Prostate gland (tissue), 2 donors: ENCODE measurements at regions not wholly inside any gene's neighbourhood (a gene's known extent, or its start where the extent isn't known, plus 50 kb on each side); places are given as distances from the start of the nearest gene placed in this dataset.

Source experiments
- DNase-seq: peaks from one replicate; pipeline ENCODE4 v3.0.0-alpha.2; 2019; ENCODE audit warnings: low spot score
- H3K27ac ChIP-seq, 2 donors: fragments of 200-600 bp; sonication (generic); 2 replicates each; pipeline ENCODE4 v1.5.1; 2017 to 2019
- H3K27me3 ChIP-seq: fragments of 200-600 bp; sonication (generic); replicated peaks from 2 replicates; pipeline ENCODE4 v1.5.1; 2019; ENCODE audit not compliant: insufficient read depth
- H3K36me3 ChIP-seq, 2 donors: fragments of 200-600 bp; sonication (generic); 1 replicate in 1 of 2; 2 replicates in 1 of 2; pipeline versions ENCODE4 v1.5.1 to v1.8.1; 2017 to 2019
- H3K4me1 ChIP-seq: fragments of 200-600 bp; sonication (generic); replicated peaks from 2 replicates; pipeline ENCODE4 v1.5.1; 2019
- H3K4me3 ChIP-seq, 2 donors: fragments of 200-600 bp; sonication (generic); 2 replicates each; pipeline ENCODE4 v1.5.1; 2017 to 2019
- H3K9me3 ChIP-seq: fragments of 200-600 bp; sonication (generic); 2 replicates; pipeline ENCODE4 v1.5.1; 2017
- POLR2A ChIP-seq: fragments of 450-650 bp; IDR thresholded peaks from one replicate; pipeline ENCODE4 v1.6.1; 2016; ENCODE audit warnings: antibody characterized with exemption, mild to moderate bottlenecking
- POLR2AphosphoS5 ChIP-seq: sonication (generic); formaldehyde crosslinking; IDR thresholded peaks from one replicate; pipeline ENCODE4 v1.6.1; 2017; ENCODE audit warnings: antibody characterized with exemption
- WGBS: methylation state at CpG from one replicate; pipeline ENCODE4 v1.1.5; 2018; 5-methylcytosine and 5-hydroxymethylcytosine counted together
- intact Hi-C: fragments of 100-400 bp; cut with DNase I; formaldehyde crosslinking; loops from one replicate; pipeline ENCODE4 v1.14.2; 2022
- TF ChIP-seq, protein P1 (sequence below), 4 experiments: fragments of 200-600 bp in 2 of 4; fragments of 450-650 bp in 2 of 4; sonication (generic) in 2 of 4; IDR thresholded peaks; 1 replicate in 3 of 4; 2 replicates in 1 of 4; pipeline ENCODE4 v1.5.1; 2016 to 2019; ENCODE audit warnings: antibody characterized with exemption in 4 of 4, mild to moderate bottlenecking in 2 of 4, moderate library complexity in 2 of 4

DNA sequence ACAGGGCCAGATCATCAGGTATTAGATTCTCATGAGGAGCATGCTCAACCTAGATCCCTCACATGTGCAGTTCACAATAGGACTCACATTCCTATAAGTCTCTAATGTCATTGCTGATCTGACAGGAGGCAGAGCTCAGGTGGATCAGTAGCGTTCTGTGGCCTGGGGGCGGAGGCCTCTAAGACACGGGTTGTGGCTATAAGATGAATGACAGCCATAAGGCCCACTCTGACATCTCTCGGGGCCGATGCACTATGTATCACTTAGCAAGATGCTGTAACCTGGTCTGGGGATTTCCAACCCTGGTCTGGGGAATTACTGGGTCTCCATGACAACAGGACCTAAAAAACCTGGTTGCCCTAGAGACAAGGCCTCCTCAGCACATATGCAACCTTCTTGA lies 932.7 kb downstream of the TBC1D22A start:
- Histone ChIP-seq H3K4me3 (no peak overlapping the region), H3K27ac (no peak overlapping the region), H3K4me1 (no peaks in the 10 kb centered on the region), H3K27me3 (no peaks in the 10 kb centered on the region), H3K9me3 (no peaks in the 10 kb centered on the region), H3K36me3 (no peaks in the 10 kb centered on the region)
- TF ChIP-seq, protein P1, sequence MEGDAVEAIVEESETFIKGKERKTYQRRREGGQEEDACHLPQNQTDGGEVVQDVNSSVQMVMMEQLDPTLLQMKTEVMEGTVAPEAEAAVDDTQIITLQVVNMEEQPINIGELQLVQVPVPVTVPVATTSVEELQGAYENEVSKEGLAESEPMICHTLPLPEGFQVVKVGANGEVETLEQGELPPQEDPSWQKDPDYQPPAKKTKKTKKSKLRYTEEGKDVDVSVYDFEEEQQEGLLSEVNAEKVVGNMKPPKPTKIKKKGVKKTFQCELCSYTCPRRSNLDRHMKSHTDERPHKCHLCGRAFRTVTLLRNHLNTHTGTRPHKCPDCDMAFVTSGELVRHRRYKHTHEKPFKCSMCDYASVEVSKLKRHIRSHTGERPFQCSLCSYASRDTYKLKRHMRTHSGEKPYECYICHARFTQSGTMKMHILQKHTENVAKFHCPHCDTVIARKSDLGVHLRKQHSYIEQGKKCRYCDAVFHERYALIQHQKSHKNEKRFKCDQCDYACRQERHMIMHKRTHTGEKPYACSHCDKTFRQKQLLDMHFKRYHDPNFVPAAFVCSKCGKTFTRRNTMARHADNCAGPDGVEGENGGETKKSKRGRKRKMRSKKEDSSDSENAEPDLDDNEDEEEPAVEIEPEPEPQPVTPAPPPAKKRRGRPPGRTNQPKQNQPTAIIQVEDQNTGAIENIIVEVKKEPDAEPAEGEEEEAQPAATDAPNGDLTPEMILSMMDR (IDR thresholded peaks at IDR 0.05), result no peak
- TF ChIP-seq POLR2A (no peak), POLR2AphosphoS5 (no peak)
- DNase-seq, result no peak
- 84% methylated on average over 5 of the region's 5 CpGs for WGBS
- intact Hi-C loops, result no loop called here

DNA sequence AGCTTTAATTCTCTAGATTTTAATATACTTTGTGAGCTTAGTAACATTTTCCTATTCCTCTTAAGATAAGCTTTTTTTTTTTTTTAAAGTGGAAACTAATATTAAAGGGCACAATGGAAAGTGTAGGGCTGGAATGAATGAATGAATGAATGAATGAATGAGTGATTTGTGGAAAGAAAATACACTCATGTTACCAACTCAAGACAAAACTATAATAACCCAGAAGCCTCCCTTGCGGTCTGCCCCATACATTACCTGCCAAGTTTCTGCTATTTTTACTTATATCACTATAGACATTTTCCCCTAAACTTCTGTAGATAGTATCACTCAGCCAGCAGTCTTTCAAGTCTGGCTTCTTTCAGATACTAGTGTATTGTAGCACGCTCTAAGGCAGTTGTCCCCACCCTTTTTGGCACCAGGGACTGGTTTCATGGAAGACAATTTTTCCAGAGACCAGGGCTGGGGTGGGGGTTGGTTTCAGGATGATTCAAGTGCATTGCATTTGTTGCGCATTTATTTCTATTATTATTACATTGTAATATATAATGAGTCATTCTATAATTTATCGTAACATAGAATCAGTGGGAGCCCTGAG lies 932.2 kb downstream of the TBC1D22A start:
- 46% methylated on average over 4 of the region's 4 CpGs for WGBS
- intact Hi-C loops, result no loop called here
- H3K27me3 ChIP-seq, result no peaks in the 10 kb centered on the region
- H3K4me3 ChIP-seq, result no peak overlapping the region
- H3K27ac ChIP-seq, result no peak overlapping the region
- DNase-seq, result no peak
- no peaks in the 10 kb centered on the region for H3K9me3 ChIP-seq
- no peak for TF ChIP-seq POLR2A
- H3K4me1 ChIP-seq, result no peaks in the 10 kb centered on the region
- no peaks in the 10 kb centered on the region for H3K36me3 ChIP-seq

DNA sequence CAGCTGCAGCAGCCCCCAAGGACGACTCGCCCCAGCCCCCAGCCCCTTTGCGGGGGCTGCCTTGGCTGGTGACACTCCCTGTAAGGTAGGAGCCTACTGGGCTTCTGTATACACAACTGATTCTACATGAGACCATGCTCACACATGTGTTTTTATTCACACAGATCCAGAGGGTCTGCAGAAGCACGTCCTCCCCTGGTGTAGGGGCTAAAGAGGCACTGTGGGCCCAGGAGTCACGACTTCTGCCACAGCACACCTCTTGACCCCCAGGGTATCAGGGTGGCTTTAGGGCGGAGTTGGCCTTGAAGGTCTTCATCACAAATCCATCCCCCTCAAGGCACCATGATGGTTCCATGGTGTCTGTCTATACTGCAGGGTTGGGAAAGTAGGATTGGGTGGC lies 931.2 kb downstream of the TBC1D22A start:
- Histone ChIP-seq H3K4me1 (no peaks in the 10 kb centered on the region), H3K9me3 (no peaks in the 10 kb centered on the region), H3K4me3 (no peak overlapping the region), H3K27ac (no peak overlapping the region), H3K27me3 (no peaks in the 10 kb centered on the region), H3K36me3 (no peaks in the 10 kb centered on the region)
- WGBS, result 88% methylated on average over 6 of the region's 6 CpGs
- intact Hi-C loops, result no loop called here
- no peak for DNase-seq
- TF ChIP-seq POLR2AphosphoS5, result no peak
- TF ChIP-seq POLR2A, result no peak
- TF ChIP-seq, protein P1 (IDR thresholded peaks at IDR 0.05), result no peak

DNA sequence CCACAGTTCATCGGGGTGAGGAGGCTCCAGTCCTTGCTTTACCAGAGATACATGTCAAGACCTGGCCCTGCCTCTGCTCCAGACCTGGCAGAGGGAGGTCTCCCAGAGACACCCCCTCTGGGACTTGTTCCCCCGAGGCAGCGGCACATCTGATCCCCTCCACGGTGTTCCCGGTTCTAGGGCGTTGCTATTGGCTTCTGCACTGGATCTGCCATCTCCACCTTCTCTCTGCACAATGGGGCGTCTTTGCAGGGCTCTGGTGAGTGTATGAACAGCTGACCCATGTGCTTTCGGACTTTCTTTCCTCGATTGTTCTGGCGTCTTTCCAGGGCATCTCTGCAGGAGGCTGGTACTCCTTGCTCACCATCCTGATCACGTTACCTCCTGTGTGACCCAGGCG lies 930.4 kb downstream of the TBC1D22A start:
- no peaks in the 10 kb centered on the region for H3K9me3 ChIP-seq
- WGBS, result 77% methylated on average over 12 of the region's 12 CpGs

DNA sequence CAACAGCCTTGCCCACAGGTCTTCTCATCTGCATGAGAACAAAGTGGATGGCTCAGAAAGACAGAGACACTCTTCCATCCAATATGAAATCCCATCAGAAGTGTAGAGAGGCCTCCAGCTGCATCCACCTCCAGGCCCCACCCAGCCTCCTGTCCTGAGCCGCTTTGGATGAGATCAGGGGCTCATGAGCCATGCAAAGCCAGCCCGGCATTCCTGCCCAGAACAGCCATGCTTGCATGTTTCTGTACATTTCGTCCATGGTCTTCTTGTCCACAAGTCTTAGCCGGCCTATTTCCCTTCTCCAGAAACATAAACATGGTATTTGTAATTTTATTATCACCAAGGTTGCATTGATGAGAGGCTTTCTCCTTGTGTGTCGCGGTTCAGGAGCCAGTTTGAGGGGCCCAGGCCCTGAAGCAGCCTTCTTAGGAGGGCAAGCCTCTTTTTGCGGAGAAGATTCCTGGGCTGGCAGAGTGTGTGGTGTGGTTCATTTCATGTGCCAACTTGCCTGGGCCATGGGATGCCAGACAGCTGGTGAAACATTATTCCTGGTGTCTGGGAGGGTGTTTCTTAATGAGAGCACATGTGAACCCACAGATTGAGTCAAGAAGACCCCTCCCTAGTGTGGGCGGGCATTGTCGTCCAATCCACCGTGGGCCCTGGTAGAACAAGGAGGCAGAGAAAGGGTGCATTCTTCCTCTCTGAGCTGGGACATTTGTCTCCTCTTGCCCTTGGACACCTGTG lies 928.9 kb downstream of the TBC1D22A start:
- TF ChIP-seq POLR2A (no peak), POLR2AphosphoS5 (no peak)
- TF ChIP-seq, protein P1 (IDR thresholded peaks at IDR 0.05), result no peak
- no peak overlapping the region for H3K27ac ChIP-seq
- intact Hi-C loops, result no loop called here
- no peaks in the 10 kb centered on the region for H3K27me3 ChIP-seq
- no peak for DNase-seq
- no peaks in the 10 kb centered on the region for H3K36me3 ChIP-seq
- H3K4me1 ChIP-seq, result no peaks in the 10 kb centered on the region
- H3K9me3 ChIP-seq, result no peaks in the 10 kb centered on the region
- no peak overlapping the region for H3K4me3 ChIP-seq
- WGBS, result 71% methylated on average over 10 of the region's 10 CpGs

More for the DNA sequence above, 930.4 kb downstream of the TBC1D22A start:
- Histone ChIP-seq H3K4me1 (no peaks in the 10 kb centered on the region), H3K27me3 (no peaks in the 10 kb centered on the region), H3K27ac (no peak overlapping the region), H3K36me3 (no peaks in the 10 kb centered on the region), H3K4me3 (no peak overlapping the region)
- TF ChIP-seq, protein P1 (IDR thresholded peaks at IDR 0.05), result no peak
- TF ChIP-seq POLR2A (no peak), POLR2AphosphoS5 (no peak)
- intact Hi-C loops, result no loop called here
- no peak for DNase-seq
